AG10803 (cell line): ENCODE measurements at regions not wholly inside any gene's neighbourhood (a gene's known extent, or its start where the extent isn't known, plus 50 kb on each side); places are given as distances from the start of the nearest gene placed in this dataset.

Source experiments
- DNase-seq: peaks from one replicate; pipeline ENCODE4 v3.0.0; 2010; ENCODE audit warnings: low read depth
- H3K4me3 ChIP-seq: 2 replicates; pipeline ENCODE4 v1.5.1; 2011; ENCODE audit warnings: mild to moderate bottlenecking, low read length, control low read depth
- TF ChIP-seq, protein P1 (sequence below): conservative IDR thresholded peaks from 2 replicates; pipeline ENCODE4 v1.5.1; 2011; ENCODE audit warnings: mild to moderate bottlenecking, low read length, control low read depth, inconsistent platforms

DNA sequence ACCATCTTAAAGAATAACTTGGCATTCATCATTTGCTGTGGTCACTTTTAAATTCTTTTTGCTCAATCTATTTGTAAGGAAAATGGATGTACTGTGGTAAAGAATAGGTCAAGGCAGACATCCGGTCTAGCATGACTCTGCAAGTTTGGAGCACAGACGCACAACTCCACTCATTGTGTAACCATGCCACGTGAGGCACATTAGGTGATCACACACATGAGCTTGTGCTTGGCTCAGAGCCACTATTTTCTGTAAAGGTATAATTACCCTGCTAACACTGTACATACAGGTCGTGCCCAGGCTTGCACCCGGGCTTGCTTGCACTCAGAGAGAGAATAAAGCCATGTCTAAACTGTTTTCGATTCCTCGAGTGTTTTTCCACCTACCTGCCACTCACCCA, 1289.1 kb upstream of the ADGRB3 start:
- DNase-seq, result peak; percentile 0
- TF ChIP-seq, protein P1, sequence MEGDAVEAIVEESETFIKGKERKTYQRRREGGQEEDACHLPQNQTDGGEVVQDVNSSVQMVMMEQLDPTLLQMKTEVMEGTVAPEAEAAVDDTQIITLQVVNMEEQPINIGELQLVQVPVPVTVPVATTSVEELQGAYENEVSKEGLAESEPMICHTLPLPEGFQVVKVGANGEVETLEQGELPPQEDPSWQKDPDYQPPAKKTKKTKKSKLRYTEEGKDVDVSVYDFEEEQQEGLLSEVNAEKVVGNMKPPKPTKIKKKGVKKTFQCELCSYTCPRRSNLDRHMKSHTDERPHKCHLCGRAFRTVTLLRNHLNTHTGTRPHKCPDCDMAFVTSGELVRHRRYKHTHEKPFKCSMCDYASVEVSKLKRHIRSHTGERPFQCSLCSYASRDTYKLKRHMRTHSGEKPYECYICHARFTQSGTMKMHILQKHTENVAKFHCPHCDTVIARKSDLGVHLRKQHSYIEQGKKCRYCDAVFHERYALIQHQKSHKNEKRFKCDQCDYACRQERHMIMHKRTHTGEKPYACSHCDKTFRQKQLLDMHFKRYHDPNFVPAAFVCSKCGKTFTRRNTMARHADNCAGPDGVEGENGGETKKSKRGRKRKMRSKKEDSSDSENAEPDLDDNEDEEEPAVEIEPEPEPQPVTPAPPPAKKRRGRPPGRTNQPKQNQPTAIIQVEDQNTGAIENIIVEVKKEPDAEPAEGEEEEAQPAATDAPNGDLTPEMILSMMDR, result no peak
- no peak overlapping the region for H3K4me3 ChIP-seq

DNA sequence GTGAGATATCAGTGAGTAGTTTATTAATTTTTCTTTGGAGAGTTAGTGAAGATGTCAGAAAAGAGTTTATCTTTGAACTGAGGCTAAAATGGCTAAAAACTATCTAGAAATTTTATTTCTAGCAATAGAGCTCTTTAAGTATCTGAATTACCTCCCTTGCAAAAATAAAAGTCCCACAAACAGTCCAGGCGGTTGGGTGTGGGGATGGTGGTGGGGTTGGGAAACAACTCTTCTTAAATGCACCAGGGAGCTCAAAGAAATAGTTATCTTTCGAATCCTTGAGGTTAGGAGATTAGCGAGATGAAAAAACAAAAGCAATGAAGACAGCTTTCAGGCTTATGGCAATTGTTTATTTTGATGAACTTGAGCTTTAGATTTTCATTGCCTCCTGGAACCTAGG, 1299.1 kb upstream of the ADGRB3 start:
- no peak for DNase-seq
- no peak overlapping the region for H3K4me3 ChIP-seq
- TF ChIP-seq, protein P1, result no peak

DNA sequence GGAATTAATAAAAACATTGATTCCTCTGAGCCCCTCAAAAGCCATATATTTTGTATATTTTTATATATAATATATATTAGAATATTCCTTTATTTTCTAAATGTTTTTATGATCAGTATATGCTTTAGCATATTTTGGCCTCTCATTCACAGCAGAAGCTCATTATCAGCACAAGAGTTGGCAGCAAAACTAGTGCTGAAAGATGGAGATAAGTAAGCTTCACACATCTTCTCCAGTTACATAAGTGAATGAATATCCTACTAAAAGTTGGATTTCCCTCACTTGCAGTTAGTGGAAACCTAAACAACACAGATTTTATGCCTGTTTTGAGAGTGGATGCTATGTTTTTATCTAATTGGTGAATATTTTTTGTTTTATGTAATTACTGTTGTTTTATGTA, 1303.8 kb upstream of the ADGRB3 start:
- H3K4me3 ChIP-seq, result no peak overlapping the region
- no peak for DNase-seq
- TF ChIP-seq, protein P1, result no peak

DNA sequence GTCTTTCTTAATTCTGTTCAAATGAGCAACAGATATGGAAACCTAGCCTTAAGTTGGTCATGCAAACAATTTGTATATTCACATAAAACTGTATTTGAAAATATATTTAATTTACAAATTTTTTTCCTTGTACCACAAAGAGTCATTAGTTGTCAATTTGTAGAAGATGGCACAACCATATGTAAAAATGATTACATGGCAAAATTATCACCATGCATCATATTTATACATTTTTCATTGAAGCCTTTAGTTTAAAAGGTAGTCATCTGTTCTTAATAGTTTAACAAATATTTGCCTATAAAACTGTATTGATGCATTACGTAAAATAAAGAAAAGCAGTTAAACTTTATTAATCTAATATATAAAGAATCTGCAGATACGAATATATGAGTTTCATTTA, 1306.8 kb upstream of the ADGRB3 start:
- TF ChIP-seq, protein P1, result no peak
- DNase-seq, result no peak
- H3K4me3 ChIP-seq, result no peak overlapping the region

DNA sequence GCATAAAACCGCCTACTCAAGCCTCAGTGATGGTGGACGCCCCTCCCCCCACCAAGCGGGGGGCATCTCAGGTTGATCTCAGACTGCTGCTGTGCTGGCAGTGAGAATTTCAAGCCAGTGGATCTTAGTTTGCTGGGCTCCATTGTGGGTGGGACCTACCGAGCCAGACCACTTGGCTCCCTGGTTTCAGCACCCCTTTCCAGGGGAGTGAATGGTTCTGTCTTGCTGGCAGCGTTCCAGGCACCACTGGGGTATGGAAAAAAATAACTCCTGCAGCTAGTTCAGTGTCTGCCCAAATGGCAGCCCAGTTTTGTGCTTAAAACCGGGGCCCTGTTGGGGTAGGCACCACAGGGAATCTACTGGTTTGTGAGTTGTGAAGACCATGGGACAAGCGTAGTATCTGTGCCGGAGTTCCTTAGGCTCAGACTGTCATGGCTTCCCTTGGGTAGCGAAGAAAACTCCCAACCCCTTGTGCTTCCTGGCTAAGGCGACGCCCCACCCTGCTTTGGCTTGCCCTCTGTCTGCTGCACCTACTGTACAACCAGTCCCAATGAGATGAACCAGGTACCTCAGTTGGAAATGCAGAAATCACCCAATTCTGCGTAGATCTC, 1334.5 kb upstream of the ADGRB3 start:
- H3K4me3 ChIP-seq, result no peak overlapping the region
- DNase-seq, result no peak
- TF ChIP-seq, protein P1, result no peak

DNA sequence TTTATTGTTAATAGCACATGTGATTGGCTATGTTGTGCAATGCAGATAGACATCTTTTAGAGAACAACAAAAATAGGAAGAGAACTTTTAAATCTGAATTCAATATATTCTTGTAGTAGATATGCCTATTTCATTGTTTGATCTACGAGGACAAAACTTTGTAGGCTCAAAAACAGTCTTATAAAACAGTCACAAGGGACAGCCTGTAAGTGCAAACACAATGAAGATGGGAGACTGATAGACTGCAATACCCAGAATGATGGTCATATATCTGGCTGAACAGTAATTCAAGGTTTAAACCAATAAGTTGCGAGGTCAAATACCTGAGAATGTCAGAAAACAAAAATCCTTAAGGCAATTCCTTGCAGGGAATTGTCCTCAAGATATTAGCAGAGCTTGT, 1342.9 kb upstream of the ADGRB3 start:
- H3K4me3 ChIP-seq, result no peak overlapping the region
- no peak for DNase-seq
- TF ChIP-seq, protein P1, result no peak

DNA sequence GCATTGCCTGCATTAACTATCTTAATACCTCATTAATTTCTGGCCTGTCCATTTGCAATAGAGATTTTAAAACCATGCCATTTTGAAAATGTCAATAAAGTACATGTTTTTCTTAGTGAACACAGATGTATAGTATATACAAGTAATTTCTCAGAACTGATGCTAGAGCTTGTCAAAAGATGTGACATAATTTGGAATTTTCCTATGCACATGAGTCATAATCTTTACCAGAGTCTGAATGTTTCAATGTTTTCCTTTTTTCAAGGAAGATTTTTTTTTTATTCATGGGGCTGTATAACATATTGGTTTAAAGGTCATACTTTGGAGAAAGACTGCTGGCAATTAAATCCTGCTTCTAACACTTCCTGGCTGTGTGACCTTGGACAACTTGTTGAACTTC, 1347.5 kb upstream of the ADGRB3 start:
- TF ChIP-seq, protein P1, result no peak
- DNase-seq, result no peak

More for the DNA sequence above, 1347.5 kb upstream of the ADGRB3 start:
- no peak overlapping the region for H3K4me3 ChIP-seq
